ENCODE measurements at regions not wholly inside any gene's neighbourhood (a gene's known extent, or its start where the extent isn't known, plus 50 kb on each side); places are given as distances from the start of the nearest gene placed in this dataset.

GRCh38 chr2:222810044-222810443, 50.8 kb upstream of the ACSL3 start:
- no peak for DNase-seq (ENCODE audit: low spot score)
- CTCF ChIA-PET = no interaction called here
- Mint-ChIP-seq H3K27me3 (ENCODE audit: low read depth) (no peaks in the 10 kb centered on the region), H3K4me3 (no peak overlapping the region), H3K4me1 (peaks cover 4% of the 10 kb centered on the region; the same call in 1 of the 2 replicates), H3K9me3 (no peaks in the 10 kb centered on the region), H3K27ac (no peak overlapping the region), H3K36me3 (no peaks in the 10 kb centered on the region)
- TF ChIP-seq CBFB (CRISPR knock-in tag; IDR thresholded peaks at IDR 0.05; ENCODE audit: low read depth) = no peak
- TF ChIP-seq, protein P1, sequence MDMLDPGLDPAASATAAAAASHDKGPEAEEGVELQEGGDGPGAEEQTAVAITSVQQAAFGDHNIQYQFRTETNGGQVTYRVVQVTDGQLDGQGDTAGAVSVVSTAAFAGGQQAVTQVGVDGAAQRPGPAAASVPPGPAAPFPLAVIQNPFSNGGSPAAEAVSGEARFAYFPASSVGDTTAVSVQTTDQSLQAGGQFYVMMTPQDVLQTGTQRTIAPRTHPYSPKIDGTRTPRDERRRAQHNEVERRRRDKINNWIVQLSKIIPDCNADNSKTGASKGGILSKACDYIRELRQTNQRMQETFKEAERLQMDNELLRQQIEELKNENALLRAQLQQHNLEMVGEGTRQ (CRISPR knock-in tag; IDR thresholded peaks at IDR 0.05) = no peak
- TF ChIP-seq CREB1 (CRISPR knock-in tag; IDR thresholded peaks at IDR 0.05) = no peak
- TF ChIP-seq SMAD3 (CRISPR knock-in tag; IDR thresholded peaks at IDR 0.05; ENCODE audit: borderline replicate concordance) = no peak
- TF ChIP-seq RELA (CRISPR knock-in tag; IDR thresholded peaks at IDR 0.05; ENCODE audit: borderline replicate concordance) = no peak
- no peak for TF ChIP-seq HMGXB4 (CRISPR knock-in tag; IDR thresholded peaks at IDR 0.05)
- no peak for TF ChIP-seq ZNF532 (CRISPR knock-in tag; IDR thresholded peaks at IDR 0.05; ENCODE audit: borderline replicate concordance)
- TF ChIP-seq NFYB (CRISPR knock-in tag; conservative IDR thresholded peaks at IDR 0.05; ENCODE audit: low read depth) = no peak
- no peak for TF ChIP-seq STAT6 (CRISPR knock-in tag; conservative IDR thresholded peaks at IDR 0.05; ENCODE audit: low read depth)
- no peak for TF ChIP-seq JAZF1 (CRISPR knock-in tag; IDR thresholded peaks at IDR 0.05)
- TF ChIP-seq ZNF232 (CRISPR knock-in tag; IDR thresholded peaks at IDR 0.05) = no peak
- no peak for TF ChIP-seq RORB (CRISPR knock-in tag; IDR thresholded peaks at IDR 0.05)
- no peak for ATAC-seq
- POLR2A ChIA-PET = no interaction called here
